ENCODE measurements at regions not wholly inside any gene's neighbourhood (a gene's known extent, or its start where the extent isn't known, plus 50 kb on each side); places are given as distances from the start of the nearest gene placed in this dataset.
A peak's percentile ranks its signal among the peaks of the same experiment; 100 is the strongest.

DNA sequence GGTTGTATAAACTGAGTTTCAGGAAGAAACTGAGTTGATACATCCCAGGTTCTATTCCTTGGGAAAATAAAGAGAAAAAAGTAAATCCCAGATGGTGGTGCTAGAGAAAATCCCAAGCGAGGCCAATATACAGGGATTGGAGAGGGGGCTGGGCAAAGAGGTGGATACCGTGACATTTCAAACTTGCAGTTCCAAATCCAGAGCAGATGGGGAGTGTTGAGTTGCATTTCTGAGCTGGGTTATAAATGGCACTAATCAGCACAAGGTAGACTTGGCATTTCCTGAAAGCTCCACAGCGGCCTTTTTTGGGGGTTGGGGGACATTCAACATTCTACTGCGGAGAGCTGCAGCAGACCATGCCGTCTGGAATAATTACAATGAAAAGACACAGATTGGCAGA is 224.4 kb downstream of the NXNL2 start:
- H2BK5ac ChIP-seq (ENCODE audit: low read depth, low read length): no peak overlapping the region
- no peaks in the 10 kb centered on the region for H4K20me1 ChIP-seq (replicated peaks in 1 of 2; ENCODE audit: control insufficient read depth in 1 of 2, insufficient read depth in 2 of 2, low read length in 2 of 2)
- 0 out of 2 replicates have a peak overlapping the region, but pooled peaks have one; percentile 76 for H2AFZ ChIP-seq (ENCODE audit: low read length)
- H3K23me2 ChIP-seq (ENCODE audit: low read depth, low read length): no peaks in the 10 kb centered on the region
- H3K27ac ChIP-seq (ENCODE audit: low read depth, low read length): no peak overlapping the region
- H2BK20ac ChIP-seq (ENCODE audit: low read length): no peak overlapping the region
- no peaks in the 10 kb centered on the region for H3K9me3 ChIP-seq (ENCODE audit: insufficient read depth in 2 of 2, low read depth in 1 of 2, low read length in 1 of 2)
- H3K4me1 ChIP-seq (replicated peaks in 1 of 4; ENCODE audit: control insufficient read depth in 3 of 4, insufficient read depth in 4 of 4, low read length in 3 of 4): no peaks in the 10 kb centered on the region
- H3K79me2 ChIP-seq (ENCODE audit: control insufficient read depth in 1 of 2, insufficient read depth in 2 of 2, low read length in 2 of 2): no peaks in the 10 kb centered on the region
- H4K8ac ChIP-seq (ENCODE audit: extremely low read depth, insufficient read depth, low read length): no peak overlapping the region
- no peak overlapping the region for H3K56ac ChIP-seq (replicated peaks; ENCODE audit: insufficient read length, low read depth, low read length)
- H3K23ac ChIP-seq (ENCODE audit: insufficient read length): no peak overlapping the region
- H2AK5ac ChIP-seq (ENCODE audit: low read depth, low read length): no peak overlapping the region
- POLR2A ChIA-PET (ENCODE audit: partially characterized antibody): no interaction called here
- no peaks in the 10 kb centered on the region for H3K36me3 ChIP-seq (ENCODE audit: control insufficient read depth in 2 of 4, insufficient read depth in 4 of 4, low read length in 3 of 4)
- H2BK12ac ChIP-seq (ENCODE audit: low read depth, low read length): no peak overlapping the region
- no peak overlapping the region for H3K4me2 ChIP-seq (ENCODE audit: insufficient read depth in 1 of 2, low read depth in 2 of 2, low read length in 2 of 2)
- no peak overlapping the region for H3K9ac ChIP-seq (replicated peaks in 1 of 4; ENCODE audit: extremely low read depth in 1 of 4, low read depth in 3 of 4, low read length in 3 of 4)
- DNase-seq (ENCODE audit: low read depth in 1 of 2, low spot score in 2 of 2) (peak in 1 of 2 experiments; percentile 17), FAIRE-seq (no peak)
- WGBS, 2 experiments (ENCODE audit: extremely low coverage in 1 of 2, insufficient coverage in 1 of 2, insufficient read length in 1 of 2, insufficient replicate concordance in 2 of 2, low coverage in 1 of 2, low lambda C conversion rate in 2 of 2, missing lambda C conversion rate in 1 of 2): 87% methylated on average over 5 of the region's 5 CpGs; no CpG with 5 or more reads in 1 of the 2 experiments
- TF ChIP-seq BCL11A (IDR thresholded peaks at IDR 0.05; ENCODE audit: low read depth in 2 of 2, low read length in 2 of 2): no peak
- TF ChIP-seq POLR2AphosphoS5 (IDR thresholded peaks at IDR 0.05; ENCODE audit: low read depth, low read length): no peak
- no peak for TF ChIP-seq HDAC2 (IDR thresholded peaks at IDR 0.05; ENCODE audit: borderline replicate concordance in 1 of 2, low read depth in 2 of 2, low read length in 2 of 2)
- TF ChIP-seq SP4 (IDR thresholded peaks at IDR 0.05; ENCODE audit: low read length): no peak
- no peak for TF ChIP-seq EP300 (IDR thresholded peaks at IDR 0.05; ENCODE audit: borderline replicate concordance in 1 of 2, low read depth in 2 of 2, low read length in 2 of 2)
- no peak for TF ChIP-seq KDM4A (IDR thresholded peaks at IDR 0.05; ENCODE audit: low read depth, low read length, severe bottlenecking)
- no peak for TF ChIP-seq HDAC6 (IDR thresholded peaks at IDR 0.05; ENCODE audit: low read depth, low read length)
- no peak for TF ChIP-seq CBX8 (IDR thresholded peaks at IDR 0.05; ENCODE audit: borderline replicate concordance, low read depth, low read length)
- TF ChIP-seq POU5F1 (IDR thresholded peaks at IDR 0.05; ENCODE audit: low read depth, low read length): no peak
- no peak for TF ChIP-seq ASH2L (IDR thresholded peaks at IDR 0.05; ENCODE audit: low read length)
- no peak for TF ChIP-seq TBP (IDR thresholded peaks at IDR 0.05; ENCODE audit: low read depth, low read length)
- TF ChIP-seq ZNF274 (IDR thresholded peaks at IDR 0.05; ENCODE audit: borderline replicate concordance, extremely low read depth, low read length): no peak
- no peak for TF ChIP-seq RBBP5 (IDR thresholded peaks at IDR 0.05; ENCODE audit: borderline replicate concordance, low read depth, low read length)
- TF ChIP-seq JUND (IDR thresholded peaks at IDR 0.05; ENCODE audit: low read length): no peak
- TF ChIP-seq RXRA (IDR thresholded peaks at IDR 0.05; ENCODE audit: insufficient read depth, low read depth, low read length): no peak
- H3K4me3 ChIP-seq (ENCODE audit: extremely low read depth in 1 of 4, insufficient read depth in 2 of 4, low read depth in 3 of 4, low read length in 4 of 4): no peak overlapping the region
- H3K4ac ChIP-seq (replicated peaks; ENCODE audit: insufficient read length, low read depth, low read length): no peak overlapping the region
- no peak overlapping the region for H2BK15ac ChIP-seq (ENCODE audit: low read length)
- CTCF ChIA-PET (ENCODE audit: partially characterized antibody): interaction anchor here (0.6 kb wide), 1 partner anchor 563 kb away, joined by 3 read pairs; no protein-coding TSS in a partner anchor
- no peak overlapping the region for H2BK120ac ChIP-seq (replicated peaks; ENCODE audit: low read depth, low read length)
- H3K18ac ChIP-seq (ENCODE audit: extremely low read depth, low read length): no peak overlapping the region
- no peaks in the 10 kb centered on the region for H3K79me1 ChIP-seq (ENCODE audit: low read depth, low read length)
- H4K91ac ChIP-seq (replicated peaks; ENCODE audit: insufficient read length, low read length): no peak overlapping the region
- no peak overlapping the region for H3K14ac ChIP-seq (ENCODE audit: insufficient read length)
- H4K5ac ChIP-seq (ENCODE audit: insufficient read length, low read depth, low read length): no peak overlapping the region
- H3K27me3 ChIP-seq (replicated peaks in 1 of 4; ENCODE audit: control insufficient read depth in 3 of 4, extremely low read depth in 1 of 4, insufficient read depth in 3 of 4, low read length in 3 of 4): no peaks in the 10 kb centered on the region

All from H1 (cell line).